Adrenal gland (tissue), 9 donors: ENCODE measurements at regions not wholly inside any gene's neighbourhood (a gene's known extent, or its start where the extent isn't known, plus 50 kb on each side); places are given as distances from the start of the nearest gene placed in this dataset.
"Not testable (repeated sequence)": the region's sequence is repeated elsewhere in the genome, so short reads cannot be mapped to it uniquely, and the experiment has no call there.

Experiments used
- DNase-seq, 7 donors: peaks; one replicate each; pipeline ENCODE4 v3.0.0-alpha.2; 2019 to 2020
- H3K27ac ChIP-seq, 5 donors: fragments of 200-600 bp; sonication (generic) in 4 of 5; 1 replicate in 3 of 5; 2 replicates in 2 of 5; pipeline versions ENCODE4 v1.5.1 to v1.8.0; 2016 to 2020; ENCODE audit warnings: mild to moderate bottlenecking in 1 of 5
- H3K27me3 ChIP-seq: fragments of 200-600 bp; 2 replicates; pipeline ENCODE4 v1.8.0; 2021
- H3K36me3 ChIP-seq, 2 donors: fragments of 200-600 bp; replicated peaks in 1 of 2; 1 replicate in 1 of 2; 2 replicates in 1 of 2; pipeline versions ENCODE4 v1.5.1 to v1.8.0; 2018 to 2022
- H3K4me1 ChIP-seq, 2 donors: fragments of 200-600 bp; replicated peaks in 1 of 2; 1 replicate in 1 of 2; 2 replicates in 1 of 2; pipeline versions ENCODE4 v1.5.1 to v1.8.0; 2018 to 2021
- H3K4me3 ChIP-seq, 4 donors: fragments of 200-600 bp; sonication (generic) in 3 of 4; one replicate each; pipeline ENCODE4 v1.5.1; 2016 to 2018
- H3K9me3 ChIP-seq, 3 donors: fragments of 200-600 bp; sonication (generic) in 1 of 3; replicated peaks in 1 of 3; 1 replicate in 2 of 3; 2 replicates in 1 of 3; pipeline versions ENCODE4 v1.5.1 to v1.8.0; 2016 to 2021
- CTCF ChIP-seq, 6 experiments: fragments of 450-650 bp in 4 of 6; fragments of 200-600 bp in 2 of 6; sonication (generic) in 1 of 6; IDR thresholded peaks; 1 replicate in 5 of 6; 2 replicates in 1 of 6; pipeline versions ENCODE4 v1.5.1 to v1.8.0; 2016 to 2021; ENCODE audit warnings: antibody characterized with exemption in 6 of 6, mild to moderate bottlenecking in 2 of 6, moderate library complexity in 1 of 6
- POLR2A ChIP-seq, 2 donors: fragments of 450-650 bp; IDR thresholded peaks; one replicate each; pipeline ENCODE4 v1.6.1; 2017; ENCODE audit warnings: antibody characterized with exemption in 2 of 2, mild to moderate bottlenecking in 2 of 2, moderate library complexity in 1 of 2
- WGBS, 4 donors: extraction: QIAGEN DNeasy Blood & Tissue Kit in 2 of 4; methylation state at CpG; one replicate each; pipeline versions ENCODE4 v1.1.5 to v1.1.7; 2013 to 2017; 5-methylcytosine and 5-hydroxymethylcytosine counted together
- intact Hi-C, 2 donors: fragments of 100-400 bp; cut with DNase I; formaldehyde crosslinking; loops; one replicate each; pipeline versions ENCODE4 v1.14.1 to v1.15.0; 2022 to 2023
- donor health status: healthy with polysubstance abuse.
- donor health status: Bipolar disorder and iron deficiency.
- donor health status: DM: yes; HTN: yes; CAD: no.
- donor health status: DM: no; HTN: no; CAD: no.
- donor health status: DM: no; HTN: no; CAD: no.

DNA sequence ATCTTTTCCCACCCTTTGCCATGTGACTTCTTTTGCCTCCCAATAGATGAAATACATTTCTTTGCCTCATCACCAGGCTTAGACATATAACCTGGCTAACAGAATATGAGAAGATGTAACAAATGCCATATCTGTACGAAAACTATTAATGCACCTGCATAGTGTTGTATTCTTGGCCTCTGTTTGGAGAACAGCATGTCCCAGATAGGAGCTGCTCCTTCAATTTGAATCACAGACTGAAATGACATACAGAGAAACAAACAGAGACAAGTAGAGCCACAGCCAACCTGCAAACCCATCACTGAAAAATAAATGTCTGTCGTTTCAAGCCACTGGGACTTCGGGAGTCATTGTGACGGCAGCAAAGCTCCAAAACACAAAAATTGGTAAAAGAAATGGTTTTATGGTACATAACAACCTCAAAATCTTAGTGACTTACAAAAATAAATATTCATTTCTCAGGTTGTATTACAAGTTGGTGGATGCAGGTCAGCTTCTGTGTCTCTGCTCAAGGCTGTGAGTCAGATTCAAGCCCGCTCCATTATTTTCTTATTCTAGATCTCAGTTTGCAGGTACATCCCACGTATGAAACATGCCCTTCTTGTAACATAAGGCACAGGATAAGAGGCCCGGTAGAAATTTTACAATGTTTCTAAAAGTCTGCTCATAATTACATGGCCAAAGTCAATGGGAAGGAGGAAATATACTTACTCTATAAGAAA is 171.3 kb upstream of the SOX6 start:
- Histone ChIP-seq H3K4me1 (no peaks in the 10 kb centered on the region), H3K27me3 (no peaks in the 10 kb centered on the region), H3K36me3 (no peaks in the 10 kb centered on the region), H3K4me3 (no peak overlapping the region), H3K27ac (no peak overlapping the region), H3K9me3 (no peaks in the 10 kb centered on the region)
- 85 to 91% (median 86%) methylated on average over 7 of the region's 7 CpGs for WGBS, 4 donors
- TF ChIP-seq CTCF (IDR thresholded peaks at IDR 0.05) (no peak), POLR2A (IDR thresholded peaks at IDR 0.05) (no peak)
- DNase-seq, result no peak
- intact Hi-C loops, result no loop called here

DNA sequence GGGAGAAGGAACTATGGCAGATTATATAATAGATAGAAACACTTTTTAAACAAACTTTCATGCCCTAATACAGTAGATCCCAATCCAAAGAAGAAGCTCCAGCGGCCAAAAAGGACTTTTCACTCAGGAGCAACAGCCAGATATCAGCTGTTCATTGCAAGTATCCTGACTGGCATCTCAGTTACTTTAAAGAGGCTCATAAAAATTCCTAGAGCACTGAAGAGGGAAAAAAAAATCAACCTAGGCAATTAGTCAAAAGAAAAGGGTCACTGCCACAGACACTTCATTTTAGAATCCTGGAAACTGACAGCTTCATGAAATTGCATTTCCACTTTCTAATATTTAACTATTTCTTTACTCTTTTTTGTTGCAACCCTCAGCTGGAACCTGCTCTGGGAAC is 170.6 kb upstream of the SOX6 start:
- H3K4me1 ChIP-seq, result no peaks in the 10 kb centered on the region
- intact Hi-C loops, result no loop called here
- no peaks in the 10 kb centered on the region for H3K36me3 ChIP-seq
- no peak overlapping the region for H3K4me3 ChIP-seq
- WGBS, 4 donors, result 71 to 92% (median 77%) methylated on average over 1 of the region's 1 CpG
- no peaks in the 10 kb centered on the region for H3K9me3 ChIP-seq
- no peak for DNase-seq
- H3K27me3 ChIP-seq, result no peaks in the 10 kb centered on the region
- TF ChIP-seq CTCF (IDR thresholded peaks at IDR 0.05) (no peak), POLR2A (IDR thresholded peaks at IDR 0.05) (no peak)
- no peak overlapping the region for H3K27ac ChIP-seq

DNA sequence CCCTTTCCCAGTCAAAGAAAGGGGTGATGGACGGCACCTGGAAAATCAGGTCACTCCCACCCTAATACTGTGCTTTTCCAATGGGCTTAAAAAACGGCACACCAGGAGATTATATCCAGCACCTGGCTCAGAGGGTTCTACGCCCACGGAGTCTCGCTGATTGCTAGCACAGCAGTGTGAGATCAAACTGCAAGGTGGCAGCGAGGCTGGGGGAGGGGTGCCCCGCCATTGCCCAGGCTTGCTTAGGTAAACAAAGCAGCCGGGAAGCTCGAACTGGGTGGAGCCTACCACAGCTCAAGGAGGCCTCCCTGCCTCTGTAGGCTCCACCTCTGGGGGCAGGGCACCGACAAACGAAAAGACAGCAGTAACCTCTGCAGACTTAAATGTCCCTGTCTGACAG is 164.4 kb upstream of the SOX6 start:
- WGBS, 4 donors, result 89 to 91% (median 89%) methylated on average over 10 to 11 of the region's 11 CpGs
- H3K4me1 ChIP-seq, H3K9me3 ChIP-seq, DNase-seq, intact Hi-C loops, H3K27ac ChIP-seq, H3K27me3 ChIP-seq, H3K36me3 ChIP-seq, H3K4me3 ChIP-seq: not testable (repeated sequence)

GRCh38 chr11:16512899-16513241 is 156.5 kb upstream of the SOX6 start:
- no peak for TF ChIP-seq CTCF (IDR thresholded peaks at IDR 0.05)
- TF ChIP-seq POLR2A (IDR thresholded peaks at IDR 0.05), result no peak
- H3K27me3 ChIP-seq, result no peaks in the 10 kb centered on the region
- H3K36me3 ChIP-seq, result no peaks in the 10 kb centered on the region
- H3K9me3 ChIP-seq, result no peaks in the 10 kb centered on the region
- no peaks in the 10 kb centered on the region for H3K4me1 ChIP-seq
- intact Hi-C loops, result no loop called here
- no peak overlapping the region for H3K4me3 ChIP-seq
- DNase-seq, result no peak
- H3K27ac ChIP-seq, result no peak overlapping the region

DNA sequence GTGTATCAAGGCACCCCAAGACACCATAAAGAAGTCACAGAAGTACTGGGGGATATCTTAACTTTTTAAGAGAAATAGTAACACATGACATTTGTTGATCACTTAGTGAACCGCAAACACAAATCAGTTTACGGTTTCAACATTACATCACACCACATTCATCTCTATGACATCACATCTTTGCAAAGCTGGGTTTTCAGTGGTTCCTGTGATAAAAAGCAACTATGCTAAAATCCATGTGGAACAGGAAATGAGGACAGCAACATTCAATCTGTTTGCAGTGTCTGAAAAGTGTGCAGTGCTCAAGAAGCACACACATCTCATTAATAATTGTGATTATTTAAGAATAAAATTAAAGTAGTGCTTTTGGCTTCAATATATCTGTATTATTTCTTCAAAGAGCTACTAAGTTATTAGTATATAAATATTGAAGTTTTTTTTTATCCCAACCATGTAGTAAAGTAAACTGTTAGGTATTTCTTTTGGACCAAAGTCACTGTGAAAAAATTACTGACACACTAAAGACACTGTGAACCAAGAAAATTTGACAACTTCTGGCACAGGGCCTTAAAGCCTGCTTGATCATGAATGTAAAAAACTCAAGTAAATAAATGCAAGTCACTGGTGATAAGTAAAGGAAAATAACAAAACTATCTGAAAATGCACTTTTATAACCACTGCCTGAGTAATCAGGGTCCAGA is 156.0 kb upstream of the SOX6 start:
- DNase-seq, result no peak
- Histone ChIP-seq H3K27ac (no peak overlapping the region), H3K9me3 (no peaks in the 10 kb centered on the region), H3K27me3 (no peaks in the 10 kb centered on the region), H3K4me1 (no peaks in the 10 kb centered on the region), H3K4me3 (no peak overlapping the region), H3K36me3 (no peaks in the 10 kb centered on the region)
- intact Hi-C loops, result no loop called here
- 76 to 90% (median 87%) methylated on average over 2 of the region's 2 CpGs for whole genome bisulfite sequencing, 4 donors
- no peak for TF ChIP-seq CTCF (IDR thresholded peaks at IDR 0.05)
- TF ChIP-seq POLR2A (IDR thresholded peaks at IDR 0.05), result no peak
